HG03064 (cell line): ENCODE measurements at regions not wholly inside any gene's neighbourhood (a gene's known extent, or its start where the extent isn't known, plus 50 kb on each side); places are given as distances from the start of the nearest gene placed in this dataset.
"Not testable (repeated sequence)": the region's sequence is repeated elsewhere in the genome, so short reads cannot be mapped to it uniquely, and the experiment has no call there.

Experiments
- ATAC-seq: cut with Tn5 transposase; IDR thresholded peaks from one replicate; pipeline ENCODE4 v1.9.1; 2021; ENCODE audit warnings: low read depth; ENCODE audit not compliant: unreplicated experiment

GRCh38 chr3:107465064-107465631 is 57.6 kb upstream of the BBX start:
- no peak for ATAC-seq

- no peak for ATAC-seq
Measured at GRCh38 chr3:107468782-107469181, 54.0 kb upstream of the BBX start.

GRCh38 chr3:107470496-107470895 is 52.3 kb upstream of the BBX start:
- ATAC-seq: not testable (repeated sequence)
